IPS DF 19.7 (cell line): ENCODE measurements at regions not wholly inside any gene's neighbourhood (a gene's known extent, or its start where the extent isn't known, plus 50 kb on each side); places are given as distances from the start of the nearest gene placed in this dataset.

Experiments
- DNase-seq: peaks from one replicate; pipeline ENCODE4 v3.0.0-alpha.2; 2013; ENCODE audit warnings: low read depth, low spot score

DNA sequence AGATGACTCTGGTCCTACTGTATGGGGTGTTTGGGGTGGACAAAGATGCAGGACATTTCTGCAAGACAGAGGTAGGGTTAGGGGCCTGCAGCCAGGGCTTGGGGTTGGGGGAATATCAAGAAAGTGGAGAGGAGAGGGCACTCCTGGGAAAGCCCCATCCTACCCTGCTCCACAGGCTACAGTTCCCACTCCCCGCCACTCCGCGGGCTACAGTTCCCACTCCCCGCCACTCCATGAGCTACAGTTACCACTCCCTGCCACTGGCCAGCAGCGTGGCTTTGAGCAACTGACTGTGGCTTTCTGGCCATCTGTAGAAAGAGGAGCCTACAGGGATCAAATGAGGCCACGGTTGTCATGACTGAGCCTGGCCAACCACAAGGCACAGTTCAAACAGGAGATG is 93.8 kb upstream of the GRIK3 start:
- no peak for DNase-seq

DNA sequence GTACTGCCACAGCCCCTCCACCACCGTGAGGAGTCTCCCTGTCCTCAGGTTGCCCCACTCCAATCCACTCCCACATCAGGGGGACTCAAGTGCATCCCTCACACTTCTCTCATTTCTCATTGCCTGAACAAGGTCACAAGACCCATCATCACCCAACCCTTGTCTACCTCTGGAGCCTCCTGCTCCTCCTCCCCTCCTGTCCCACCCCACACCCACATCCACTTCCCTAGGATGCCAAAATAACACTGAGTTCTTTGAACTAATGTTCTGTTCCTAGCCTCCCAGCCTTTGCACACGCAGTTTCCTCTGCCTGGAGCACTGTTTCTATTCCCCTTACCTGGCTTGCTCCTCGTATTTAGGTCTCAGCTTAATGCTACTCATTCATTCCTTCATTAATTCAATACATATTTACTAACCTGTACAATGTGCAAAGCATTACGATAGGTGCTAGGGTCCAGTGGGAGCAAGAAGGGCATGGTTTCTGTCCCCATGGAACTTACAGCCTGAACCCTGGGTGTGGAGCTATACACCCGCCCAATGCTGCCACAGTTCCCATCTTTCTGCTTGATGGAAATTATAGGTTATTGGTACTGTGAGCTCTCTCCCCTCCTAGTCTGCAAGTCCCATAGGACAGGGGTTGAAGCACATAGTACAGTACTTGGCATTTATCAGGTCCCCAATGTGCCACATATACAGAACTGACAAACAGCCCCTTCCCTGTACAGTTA is 96.1 kb upstream of the GRIK3 start:
- no peak for DNase-seq

DNA sequence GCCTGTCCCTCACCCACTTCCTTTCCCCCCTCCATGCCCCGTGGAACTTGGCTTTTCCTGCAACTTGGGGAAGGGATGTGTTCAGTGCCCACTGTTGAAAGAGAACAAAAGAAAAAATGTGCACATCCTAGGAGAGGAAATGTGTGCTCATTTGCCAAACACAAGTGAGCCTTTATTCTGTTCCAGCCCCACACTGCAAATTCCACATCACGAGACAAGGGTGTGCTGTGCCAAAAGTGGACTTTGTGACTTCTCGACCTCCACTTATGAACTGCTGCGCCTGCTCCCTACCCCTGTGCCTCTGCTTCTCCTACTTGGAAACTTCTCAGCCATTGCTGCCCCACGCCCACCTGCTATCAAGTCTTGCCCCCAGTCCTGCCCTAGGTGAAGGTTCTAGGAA is 97.0 kb upstream of the GRIK3 start:
- DNase-seq: no peak

DNA sequence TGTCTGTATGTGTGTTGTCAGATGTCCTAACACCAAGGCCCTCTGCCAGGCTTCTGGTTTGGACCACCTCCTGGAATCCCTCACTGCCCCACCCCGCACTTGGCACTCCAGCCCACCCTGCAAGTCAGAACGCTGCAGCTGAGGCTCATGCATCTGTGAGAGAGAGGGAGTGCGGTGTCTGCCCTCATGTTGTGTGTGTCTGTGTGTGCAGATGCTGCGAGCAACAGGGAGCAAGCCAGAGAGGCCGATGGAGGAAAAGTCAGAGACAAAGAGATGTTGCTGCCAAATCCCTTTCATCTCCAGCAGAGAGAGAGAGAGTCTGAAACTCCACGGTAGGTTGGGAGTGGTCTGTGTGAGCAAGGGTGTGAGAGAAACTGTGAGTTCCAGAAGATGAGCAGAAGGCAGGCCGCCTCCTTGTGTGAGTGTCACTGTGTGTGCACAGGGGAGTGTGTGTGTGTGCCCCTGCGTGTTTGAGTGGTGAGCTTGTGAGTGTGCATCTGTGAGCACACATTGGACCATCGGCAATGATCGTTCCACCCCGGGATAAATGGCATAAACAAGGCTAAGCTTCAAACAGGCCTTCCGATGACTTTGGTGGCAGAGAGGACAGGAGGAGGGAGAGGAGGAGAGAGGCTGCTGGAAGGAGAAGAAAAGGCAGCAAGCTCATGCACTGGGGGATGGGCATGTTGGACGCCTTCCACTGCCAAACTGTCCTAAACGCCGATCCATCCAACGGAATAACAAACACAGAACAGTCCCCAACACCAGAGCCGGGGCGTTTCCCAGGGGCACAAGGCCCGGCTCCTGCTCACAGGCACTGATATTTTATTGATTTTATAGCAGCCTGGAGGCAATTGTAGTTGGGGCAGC is 99.2 kb upstream of the GRIK3 start:
- DNase-seq: no peak

DNA sequence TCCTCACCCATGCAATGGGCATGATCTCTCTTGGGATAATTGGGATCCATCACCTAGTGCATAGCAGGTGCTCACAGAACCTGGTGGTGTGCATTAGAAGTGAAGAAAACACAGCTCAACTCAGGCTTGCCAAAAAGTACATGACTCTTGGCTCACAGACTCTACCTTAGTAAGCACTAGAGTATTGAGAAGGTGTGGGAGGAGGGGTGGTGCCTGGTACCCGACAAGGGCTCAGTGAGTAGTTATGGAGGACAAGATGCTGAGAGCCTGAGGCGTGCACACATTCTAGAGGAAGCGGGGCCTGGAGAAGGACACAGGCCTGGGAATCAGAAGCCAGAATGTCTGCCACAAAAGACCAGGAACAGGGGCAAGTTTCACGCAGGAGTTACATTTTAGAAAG is 100.3 kb upstream of the GRIK3 start:
- no peak for DNase-seq

DNA sequence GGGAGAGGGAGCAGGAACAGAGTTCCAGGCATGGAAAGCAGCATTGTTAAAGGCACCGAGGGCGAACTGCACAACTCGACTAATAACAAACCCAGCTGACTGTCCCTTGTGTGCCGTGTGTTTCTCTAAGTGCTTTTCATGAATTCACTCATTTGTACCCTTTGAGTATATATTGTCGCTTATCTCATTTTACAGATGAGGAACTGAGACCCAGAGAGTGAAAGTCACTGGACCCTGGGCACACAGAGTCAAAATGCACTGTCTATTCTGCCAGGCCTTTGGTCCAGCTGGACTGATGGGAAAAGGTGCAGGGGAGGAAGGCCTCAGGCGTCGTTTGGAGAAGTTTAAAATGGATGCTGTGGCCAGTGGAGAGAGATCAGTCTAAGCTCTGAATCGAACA is 100.7 kb upstream of the GRIK3 start:
- DNase-seq: no peak

DNA sequence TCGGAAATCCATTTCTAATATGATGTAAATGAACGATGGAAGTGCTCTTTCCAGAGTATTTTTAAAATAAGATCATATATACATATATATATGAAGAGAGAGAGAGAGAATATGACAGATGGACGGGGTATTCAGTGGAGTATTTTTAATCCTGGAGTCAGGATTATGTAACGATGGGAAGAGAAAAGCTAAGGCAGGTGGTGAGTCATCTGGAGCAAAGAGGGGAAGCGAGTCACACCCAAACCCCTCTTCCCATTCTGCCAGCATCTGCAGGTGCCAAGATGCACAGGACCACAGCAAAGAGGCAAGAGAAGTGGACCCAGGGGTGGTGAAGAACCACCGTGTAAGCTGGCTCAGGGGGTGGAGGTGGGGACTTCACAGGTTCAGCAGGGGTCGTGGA is 102.7 kb upstream of the GRIK3 start:
- DNase-seq: no peak

DNA sequence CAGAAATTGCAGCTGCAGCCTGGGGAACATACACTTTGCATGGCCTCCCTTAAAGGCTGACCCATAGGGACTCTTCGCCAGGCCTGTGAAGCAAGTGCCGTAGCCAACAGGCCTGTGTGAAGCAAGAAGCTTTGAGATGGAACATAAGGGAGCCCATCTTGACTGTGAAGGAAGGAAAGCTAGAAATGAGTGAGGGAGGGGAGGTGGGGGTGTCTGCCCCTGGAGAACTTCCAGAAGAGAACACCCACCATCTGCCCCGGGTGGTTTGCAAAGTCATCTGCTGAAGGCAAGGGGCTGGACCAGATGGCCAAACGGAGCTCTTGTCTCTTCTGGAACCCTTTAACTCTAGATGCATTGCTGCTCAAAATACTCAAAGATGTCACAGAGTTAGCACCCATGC is 103.3 kb upstream of the GRIK3 start:
- DNase-seq: no peak

DNA sequence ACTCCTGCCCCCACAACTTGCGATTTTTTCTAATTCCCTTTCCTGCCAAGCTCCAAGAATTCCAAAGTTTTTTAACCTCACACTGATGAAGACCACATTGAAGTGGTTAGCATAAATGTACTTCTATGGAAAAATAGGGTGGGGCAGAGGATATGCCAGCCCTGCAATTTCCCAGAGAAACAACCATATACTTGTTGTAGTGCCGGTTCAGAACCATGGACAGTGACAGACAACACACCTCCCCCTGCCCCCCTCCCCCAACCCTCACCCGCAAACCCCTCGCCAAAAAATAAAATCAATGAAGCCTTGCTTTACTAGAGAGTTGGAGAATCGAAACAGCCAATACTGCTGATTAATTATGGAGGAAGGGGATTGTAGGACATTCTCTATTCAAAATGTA is 109.5 kb upstream of the GRIK3 start:
- no peak for DNase-seq

DNA sequence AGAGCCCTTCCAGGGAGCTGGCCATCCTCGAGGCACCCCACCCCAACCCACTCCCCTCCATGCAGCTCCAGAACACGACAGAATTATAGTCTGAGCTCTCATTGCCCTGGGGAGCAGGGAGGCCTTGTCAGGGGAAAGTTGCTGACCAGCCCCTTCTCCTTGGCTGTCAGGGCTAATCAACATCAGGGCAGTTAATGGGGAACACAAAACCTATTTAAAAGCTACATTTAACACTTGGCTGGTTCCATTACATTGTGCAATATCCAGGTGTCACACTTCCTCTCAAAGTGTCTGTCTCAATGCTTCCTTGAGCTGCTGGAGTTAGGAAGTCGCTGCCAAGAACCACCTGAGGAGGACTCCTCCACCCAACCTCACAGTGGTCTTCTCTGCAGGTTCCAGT is 111.8 kb upstream of the GRIK3 start:
- no peak for DNase-seq

DNA sequence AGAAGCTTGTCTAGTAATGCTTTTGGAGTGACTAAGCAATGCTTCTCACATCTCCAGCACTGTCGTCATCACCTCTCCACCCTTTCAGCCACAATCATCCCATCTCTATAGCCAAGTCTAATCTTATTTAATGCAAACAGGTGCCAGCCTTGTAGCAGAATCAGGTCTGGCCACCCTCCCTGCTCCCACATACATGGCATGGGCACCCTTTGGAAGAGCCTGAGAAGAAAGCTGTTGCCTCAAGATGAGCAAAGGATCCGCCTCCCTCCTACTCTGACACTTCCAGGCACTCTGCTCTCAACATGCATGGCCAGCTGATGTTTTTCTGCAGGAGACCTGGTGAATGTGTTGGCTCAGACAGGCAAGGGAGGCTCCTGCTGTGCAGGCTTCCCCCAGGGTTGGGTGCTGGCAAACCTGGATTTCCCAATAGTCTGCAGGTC is 113.1 kb upstream of the GRIK3 start:
- DNase-seq: no peak

DNA sequence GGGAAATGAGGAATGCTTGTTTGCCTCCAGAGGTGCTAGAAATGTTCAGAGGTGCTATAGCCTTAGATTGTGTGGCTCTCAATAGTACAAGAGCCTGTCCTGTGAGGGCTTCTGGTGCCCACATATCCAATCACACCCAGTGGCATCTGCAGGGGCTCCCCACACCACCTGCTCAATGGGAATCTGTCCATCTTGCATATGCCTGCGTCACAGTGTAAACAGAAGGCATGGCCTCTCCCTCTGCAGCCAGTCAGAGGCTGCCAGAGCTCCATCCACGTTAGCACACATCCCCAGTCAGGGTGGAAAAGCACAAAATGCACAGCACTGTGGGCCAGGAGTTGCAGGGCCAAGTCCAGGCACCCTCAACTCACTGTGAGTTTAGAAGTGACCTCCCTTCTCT is 113.6 kb upstream of the GRIK3 start:
- no peak for DNase-seq

DNA sequence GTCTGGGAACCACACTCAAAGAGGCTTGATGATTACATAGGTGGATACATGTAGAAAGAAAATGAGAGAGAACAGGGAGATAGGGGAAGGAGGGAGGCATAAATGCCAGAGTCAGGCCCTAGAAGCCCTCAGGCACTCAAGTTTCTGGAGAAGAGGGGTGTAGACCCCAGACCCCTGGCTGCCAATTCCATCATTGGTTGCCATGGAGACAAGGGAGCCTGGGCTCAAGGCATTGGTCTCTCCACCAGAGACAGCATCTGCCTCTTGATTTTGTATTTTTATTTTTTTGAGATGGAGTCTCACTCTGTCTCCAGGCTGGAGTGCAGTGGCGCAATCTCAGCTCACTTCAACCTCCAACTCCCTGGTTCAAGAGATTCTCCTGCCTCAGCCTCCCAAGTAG is 114.3 kb upstream of the GRIK3 start:
- DNase-seq: no peak

DNA sequence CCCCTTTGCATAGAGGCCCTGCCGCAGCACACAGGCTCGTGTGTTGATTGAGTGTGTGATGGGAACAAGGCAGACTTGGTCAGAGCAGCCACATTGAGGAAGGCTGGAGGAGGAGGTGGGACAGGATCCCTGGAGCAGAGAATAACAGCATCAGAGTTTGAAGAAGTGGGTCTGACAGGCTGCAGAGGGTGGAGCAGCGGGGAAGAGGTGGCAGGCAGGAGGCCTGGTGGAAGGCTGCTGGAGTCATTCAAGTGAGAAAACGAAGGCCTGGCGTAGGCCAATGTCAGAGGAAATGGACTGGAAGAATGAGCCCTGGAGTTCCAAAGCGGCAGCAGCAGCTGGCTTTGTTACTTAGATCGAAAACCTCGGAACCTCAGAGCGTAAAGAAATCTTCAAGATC is 115.0 kb upstream of the GRIK3 start:
- no peak for DNase-seq

DNA sequence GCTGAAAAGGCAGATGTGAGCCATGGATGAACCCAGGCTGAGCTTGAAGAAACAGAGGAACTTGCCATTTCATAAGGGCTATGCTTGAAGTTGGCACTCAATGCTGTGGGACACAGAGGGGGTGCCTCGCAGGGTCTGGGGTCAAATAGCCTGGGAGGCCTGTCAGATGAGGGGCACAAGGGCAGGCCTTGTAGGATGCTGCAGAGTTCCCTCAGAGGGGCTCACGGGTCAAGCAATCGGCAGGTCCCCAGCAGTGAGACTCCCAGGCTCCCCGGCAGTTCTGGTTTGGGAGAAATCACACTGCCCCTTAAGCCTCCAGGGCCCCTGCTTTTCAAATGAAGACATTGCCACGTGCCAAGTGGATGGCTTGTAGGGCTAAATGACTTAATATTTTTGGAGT is 116.7 kb upstream of the GRIK3 start:
- DNase-seq: no peak

DNA sequence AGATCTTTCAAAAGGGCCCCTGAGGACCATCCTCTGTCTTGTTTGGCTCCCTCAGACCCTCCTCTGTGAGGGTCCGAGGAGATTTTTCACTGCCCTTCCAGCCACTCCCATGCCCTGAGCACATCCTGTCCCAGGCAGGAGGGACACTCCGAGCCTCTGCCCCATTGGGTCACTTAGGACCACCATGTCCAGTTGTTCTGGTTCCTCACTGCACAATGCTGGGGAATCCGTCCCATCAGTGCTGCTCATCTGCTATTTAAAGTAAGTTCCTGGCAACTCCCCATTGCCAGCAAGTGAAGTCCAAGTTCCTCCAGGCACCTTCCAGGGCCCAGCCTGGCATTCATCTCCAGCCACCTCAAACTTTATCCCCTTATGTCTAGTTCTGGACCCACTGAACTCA is 117.5 kb upstream of the GRIK3 start:
- no peak for DNase-seq

DNA sequence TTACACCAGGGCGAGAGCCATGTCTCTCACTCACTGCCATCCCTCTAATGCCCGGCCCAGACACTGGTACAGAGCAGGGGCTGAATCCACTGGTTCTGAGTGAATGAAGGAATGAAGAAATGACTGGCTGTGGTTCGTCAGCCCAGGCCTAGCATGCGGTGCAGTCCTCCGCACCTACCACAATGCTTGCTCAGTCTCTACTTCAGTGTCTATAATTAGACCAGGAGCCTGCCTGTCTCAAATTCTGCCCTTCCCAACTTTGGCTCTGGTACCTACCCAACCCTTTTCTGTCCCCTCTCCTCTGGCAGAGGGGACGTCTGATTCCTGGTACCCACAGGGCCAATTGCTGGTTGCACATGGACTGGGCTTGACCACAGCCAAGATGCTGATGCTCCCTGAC is 118.2 kb upstream of the GRIK3 start:
- no peak for DNase-seq

DNA sequence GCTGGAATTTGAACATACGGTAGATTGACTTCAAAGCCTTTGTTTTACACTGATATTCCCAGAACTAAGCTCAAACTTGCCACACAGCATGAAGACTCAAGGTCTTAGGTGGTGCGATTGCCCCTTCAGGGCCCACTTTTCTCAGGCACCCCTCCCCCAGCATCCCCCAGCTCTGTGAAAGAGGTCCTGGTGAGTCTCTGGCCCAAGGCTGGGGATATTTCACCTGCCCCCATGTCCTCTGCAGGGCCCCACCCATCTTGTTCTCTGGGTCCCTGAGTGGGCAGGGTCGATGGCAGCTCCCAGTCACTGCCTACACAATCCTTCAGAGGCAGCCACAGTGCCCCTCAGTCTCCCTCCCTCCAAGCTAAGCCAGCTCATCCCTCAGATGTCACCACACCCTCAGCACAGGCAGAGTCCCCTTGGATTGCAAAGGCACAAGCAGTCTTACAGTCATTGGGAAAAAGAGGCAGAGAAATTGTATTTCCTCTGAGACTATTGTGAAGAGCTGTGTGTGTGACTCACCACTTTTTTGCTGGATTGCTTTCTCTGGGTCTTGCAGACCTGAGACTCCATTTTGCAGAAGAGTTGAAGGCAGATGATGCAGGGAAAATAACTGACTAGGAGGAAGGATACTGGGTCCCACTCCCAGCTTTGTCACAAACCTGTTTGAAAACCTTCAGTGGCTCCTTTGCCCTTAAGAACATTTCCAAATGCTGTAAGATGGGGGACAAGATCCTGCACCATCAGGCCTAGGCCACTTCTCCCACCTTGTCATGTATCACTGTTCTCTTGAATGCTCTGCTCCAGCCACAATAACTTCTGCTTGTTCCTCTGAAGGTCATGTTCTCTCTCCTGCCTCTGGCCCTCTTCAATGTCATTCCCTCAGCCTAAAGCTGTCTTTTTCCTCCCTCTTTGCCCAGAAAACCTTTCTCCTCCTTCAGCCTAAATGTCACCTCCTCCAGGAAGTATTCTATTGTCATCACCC is 119.1 kb upstream of the GRIK3 start:
- DNase-seq: no peak

DNA sequence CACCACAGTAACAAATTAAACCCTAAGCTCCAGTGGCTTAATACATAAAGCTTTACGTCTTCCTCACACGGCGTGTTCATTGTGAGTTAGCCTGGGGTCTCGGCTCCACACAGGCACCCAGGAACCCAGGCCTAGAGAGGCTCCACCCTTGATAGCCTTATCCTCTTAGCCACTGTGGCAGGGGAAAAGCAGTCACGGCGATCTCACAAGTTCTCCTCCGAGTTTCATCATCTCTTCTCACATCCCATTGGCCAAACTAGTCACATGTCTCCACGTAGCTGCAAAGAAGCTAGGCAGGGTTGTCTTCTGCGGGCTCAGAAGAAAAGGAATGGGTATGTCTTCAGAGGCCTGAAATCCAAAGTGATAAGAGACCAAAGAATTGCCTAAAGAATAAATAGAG is 122.3 kb upstream of the GRIK3 start:
- no peak for DNase-seq

DNA sequence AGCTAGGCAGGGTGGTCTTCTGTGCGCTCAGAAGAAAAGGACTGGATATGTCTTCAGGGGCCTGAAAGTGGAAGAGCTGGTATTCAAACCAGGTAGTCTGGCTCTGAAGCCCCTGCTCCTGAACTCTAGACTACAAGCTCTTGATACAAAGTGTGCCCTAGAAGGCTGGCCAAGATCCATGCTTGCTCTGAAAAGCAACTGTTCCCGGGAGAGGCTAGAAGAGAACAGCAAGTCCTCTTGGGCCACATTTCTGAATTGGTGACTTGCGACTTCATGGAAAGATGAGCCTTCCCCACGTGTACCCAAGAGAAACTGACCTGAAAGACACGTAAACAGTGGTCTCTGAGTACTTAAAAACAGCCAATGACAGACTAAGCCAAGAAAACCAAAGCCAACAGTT is 123.3 kb upstream of the GRIK3 start:
- DNase-seq: no peak

DNA sequence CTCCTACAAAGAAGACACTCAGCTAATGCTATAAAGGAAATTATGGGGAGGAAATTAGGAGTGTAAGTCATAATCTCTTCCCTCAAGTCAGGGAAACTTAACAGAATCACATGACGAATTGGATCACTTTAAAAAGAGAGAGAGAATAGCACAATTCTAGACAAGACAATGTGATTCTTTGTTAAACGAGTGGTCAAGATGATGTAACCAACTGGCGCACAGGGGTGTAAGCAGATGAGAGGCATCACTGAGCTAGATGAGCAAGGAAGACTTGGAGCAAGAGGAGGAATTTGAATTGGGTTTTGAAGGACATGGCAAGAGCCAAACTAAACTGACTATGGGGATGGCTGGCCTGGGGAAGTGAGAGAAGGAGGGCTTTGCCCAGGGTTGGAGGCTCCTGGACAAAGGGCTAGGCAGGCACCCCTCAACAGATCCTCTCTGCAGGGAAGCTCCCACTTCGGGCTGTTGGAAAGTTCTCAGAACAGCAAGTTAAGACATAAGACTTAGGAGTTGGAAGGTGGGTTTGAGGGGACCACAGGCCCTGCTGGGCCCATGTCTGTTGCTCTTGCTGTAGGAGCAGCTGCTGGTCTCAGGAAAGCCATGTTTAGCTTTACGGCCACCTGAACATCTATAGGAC is 123.9 kb upstream of the GRIK3 start:
- no peak for DNase-seq

DNA sequence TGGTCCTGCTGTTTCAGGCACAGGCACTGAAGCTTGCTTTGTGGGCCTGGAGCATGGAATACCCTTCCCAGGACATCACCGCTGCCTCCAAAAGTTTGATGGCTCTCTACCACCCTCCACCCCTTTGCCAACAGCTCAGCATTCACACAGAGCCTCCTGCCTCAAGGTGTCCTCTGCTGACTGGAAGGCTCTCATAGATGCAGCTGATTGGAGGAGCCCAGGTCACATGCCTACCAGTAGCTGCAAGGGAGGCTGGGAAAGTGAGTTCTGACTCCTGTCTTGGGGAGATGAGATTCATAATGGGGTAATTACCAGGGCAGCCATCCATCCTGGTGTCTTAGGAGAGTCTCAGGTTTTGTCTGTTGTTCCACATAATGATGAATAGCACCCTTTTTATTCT is 124.8 kb upstream of the GRIK3 start:
- no peak for DNase-seq
